CD14-positive monocyte (primary cell): ENCODE measurements at regions not wholly inside any gene's neighbourhood (a gene's known extent, or its start where the extent isn't known, plus 50 kb on each side); places are given as distances from the start of the nearest gene placed in this dataset.

Source experiments
- DNase-seq, 3 donors: peaks; one replicate each; pipeline ENCODE4 v3.0.0-alpha.2; 2011 to 2022
- H2AFZ ChIP-seq: 2 replicates; pipeline ENCODE4 v1.6.0; 2012; ENCODE audit warnings: mild to moderate bottlenecking, low read depth, low read length, inconsistent platforms; ENCODE audit not compliant: insufficient read depth, poor library complexity, severe bottlenecking
- H3K27ac ChIP-seq, 2 donors: 1 replicate in 1 of 2; 2 replicates in 1 of 2; pipeline ENCODE4 v1.5.1; 2012 to 2013; ENCODE audit warnings: low read length in 2 of 2, control low read depth in 1 of 2, inconsistent platforms in 1 of 2, low read depth in 1 of 2, mild to moderate bottlenecking in 1 of 2
- H3K27me3 ChIP-seq, 2 donors: one replicate each; pipeline versions ENCODE4 v1.6.0 to v1.6.1; 2011 to 2013; ENCODE audit warnings: low read length in 2 of 2; ENCODE audit not compliant: control insufficient read depth in 2 of 2, insufficient read depth in 2 of 2
- H3K36me3 ChIP-seq, 2 donors: replicated peaks in 1 of 2; 1 replicate in 1 of 2; 2 replicates in 1 of 2; pipeline versions ENCODE4 v1.5.1 to v1.6.1; 2012 to 2013; ENCODE audit warnings: low read length in 2 of 2, control low read depth in 1 of 2, inconsistent platforms in 1 of 2, mild to moderate bottlenecking in 1 of 2; ENCODE audit not compliant: insufficient read depth in 2 of 2, control insufficient read depth in 1 of 2
- H3K4me1 ChIP-seq, 2 donors: 1 replicate in 1 of 2; 2 replicates in 1 of 2; pipeline versions ENCODE4 v1.5.1 to v1.6.1; 2012 to 2013; ENCODE audit warnings: low read length in 2 of 2, control low read depth in 1 of 2, inconsistent platforms in 1 of 2, mild to moderate bottlenecking in 1 of 2, moderate library complexity in 1 of 2; ENCODE audit not compliant: insufficient read depth in 2 of 2, control insufficient read depth in 1 of 2
- H3K4me2 ChIP-seq: replicated peaks from 2 replicates; pipeline ENCODE3; 2012; ENCODE audit warnings: low read length, moderate library complexity, mild to moderate bottlenecking; ENCODE audit not compliant: poor library complexity, severe bottlenecking; ENCODE audit errors: extremely low read depth
- H3K4me3 ChIP-seq, 3 experiments: fragments of 200-600 bp in 1 of 3; sonication (generic) in 1 of 3; replicated peaks in 1 of 3; 1 replicate in 2 of 3; 2 replicates in 1 of 3; pipeline ENCODE4 v1.5.1; 2011 to 2013; ENCODE audit warnings: low read length in 3 of 3, mild to moderate bottlenecking in 3 of 3, control low read depth in 2 of 3, low read depth in 2 of 3, inconsistent platforms in 1 of 3, moderate library complexity in 1 of 3
- H3K79me2 ChIP-seq: 2 replicates; pipeline ENCODE4 v1.6.0; 2012; ENCODE audit warnings: mild to moderate bottlenecking, control low read depth, inconsistent platforms, low read length, moderate library complexity; ENCODE audit not compliant: insufficient read depth
- H3K9ac ChIP-seq: 2 replicates; pipeline ENCODE4 v1.6.0; 2017; ENCODE audit warnings: low read length, mild to moderate bottlenecking; ENCODE audit not compliant: insufficient read depth, poor library complexity, severe bottlenecking
- H3K9me3 ChIP-seq, 2 donors: replicated peaks in 1 of 2; 1 replicate in 1 of 2; 2 replicates in 1 of 2; pipeline versions ENCODE4 v1.5.1 to v1.6.1; 2012 to 2013; ENCODE audit warnings: low read length in 2 of 2, control low read depth in 1 of 2; ENCODE audit not compliant: control insufficient read depth in 1 of 2, insufficient read depth in 1 of 2
- H4K20me1 ChIP-seq: 2 replicates; pipeline ENCODE4 v1.6.0; 2012; ENCODE audit warnings: mild to moderate bottlenecking, low read length, control low read depth, moderate library complexity; ENCODE audit not compliant: insufficient read depth
- H3K27ac Mint-ChIP-seq, 7 donors: one replicate each; pipeline ENCODE4 v1.8.0; 2020; ENCODE audit warnings: mild to moderate bottlenecking in 7 of 7, mixed read lengths in 7 of 7, moderate library complexity in 6 of 7, inconsistent platforms in 2 of 7
- H3K27me3 Mint-ChIP-seq, 3 donors: one replicate each; pipeline ENCODE4 v1.8.0; 2021 to 2022; ENCODE audit warnings: low read depth in 3 of 3, mild to moderate bottlenecking in 3 of 3, mixed read lengths in 3 of 3, moderate library complexity in 3 of 3, inconsistent platforms in 1 of 3
- H3K36me3 Mint-ChIP-seq, 2 donors: one replicate each; pipeline ENCODE4 v1.8.0; 2020; ENCODE audit warnings: mixed read lengths in 2 of 2, inconsistent platforms in 1 of 2, mild to moderate bottlenecking in 1 of 2
- H3K4me1 Mint-ChIP-seq: one replicate; pipeline ENCODE4 v1.8.0; 2020; ENCODE audit warnings: mild to moderate bottlenecking, mixed read lengths
- H3K4me3 Mint-ChIP-seq, 2 donors: one replicate each; pipeline ENCODE4 v1.8.0; 2020; ENCODE audit warnings: mild to moderate bottlenecking in 2 of 2, mixed read lengths in 2 of 2, moderate library complexity in 1 of 2
- H3K9me3 Mint-ChIP-seq, 7 donors: one replicate each; pipeline ENCODE4 v1.8.0; 2020 to 2022; ENCODE audit warnings: mixed read lengths in 7 of 7, mild to moderate bottlenecking in 6 of 7, moderate library complexity in 6 of 7, inconsistent platforms in 2 of 7
- WGBS: methylation state at CpG from one replicate; pipeline ENCODE4 v1.1.5; 2013; ENCODE audit warnings: missing lambda C conversion rate; ENCODE audit not compliant: insufficient coverage; 5-methylcytosine and 5-hydroxymethylcytosine counted together
- intact Hi-C, 2 donors: fragments of 100-400 bp; cut with micrococcal nuclease; formaldehyde crosslinking; loops; one replicate each; pipeline versions ENCODE4 v1.15.0 to v1.15.1; 2023
- TF ChIP-seq, protein P1 (sequence below): fragments of 200-600 bp; IDR thresholded peaks from one replicate; pipeline ENCODE4 v1.8.0; 2022; ENCODE audit warnings: antibody characterized with exemption, mild to moderate bottlenecking

DNA sequence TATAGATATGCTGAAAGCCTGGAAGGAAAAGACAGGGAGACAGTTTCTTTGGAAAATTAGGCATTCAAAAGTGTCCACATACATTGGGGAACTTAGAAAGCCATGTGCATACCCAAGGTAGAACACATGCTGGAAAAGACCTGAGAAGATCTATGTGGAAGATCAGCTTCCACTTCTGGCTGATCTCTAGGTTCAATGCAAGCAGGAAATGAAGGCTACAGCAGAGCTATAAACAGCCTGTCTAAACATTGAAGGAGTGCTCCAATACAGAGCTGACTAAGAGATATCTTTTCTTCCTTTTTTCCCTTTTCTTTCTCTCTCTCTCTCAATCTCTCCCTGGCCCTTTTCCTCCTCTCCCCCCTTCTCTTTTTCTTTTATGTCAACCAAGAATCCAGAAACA is 73.6 kb upstream of the TCF12 start:
- H3K4me3 Mint-ChIP-seq: no peak overlapping the region
- no peaks in the 10 kb centered on the region for H3K9me3 ChIP-seq
- no peak overlapping the region for H3K27ac ChIP-seq
- H3K27me3 ChIP-seq: no peaks in the 10 kb centered on the region
- no peak overlapping the region for H3K4me3 ChIP-seq
- H3K4me2 ChIP-seq: no peak overlapping the region
- H3K4me1 ChIP-seq: no peaks in the 10 kb centered on the region
- intact Hi-C loops: no loop called here
- H3K9ac ChIP-seq: no peak overlapping the region
- H3K36me3 Mint-ChIP-seq: peaks cover 0 to 3% of the 10 kb centered on the region in 2 donors
- H3K27ac Mint-ChIP-seq: no peak overlapping the region
- peaks cover 0 to 4% (median 0%) of the 10 kb centered on the region in 3 donors for H3K27me3 Mint-ChIP-seq
- H3K36me3 ChIP-seq: no peaks in the 10 kb centered on the region
- DNase-seq: no peak
- H3K9me3 Mint-ChIP-seq: peaks cover 0 to 6% (median 2%) of the 10 kb centered on the region in 7 donors
- H2AFZ ChIP-seq: no peak overlapping the region
- no peaks in the 10 kb centered on the region for H3K4me1 Mint-ChIP-seq
- TF ChIP-seq, protein P1, sequence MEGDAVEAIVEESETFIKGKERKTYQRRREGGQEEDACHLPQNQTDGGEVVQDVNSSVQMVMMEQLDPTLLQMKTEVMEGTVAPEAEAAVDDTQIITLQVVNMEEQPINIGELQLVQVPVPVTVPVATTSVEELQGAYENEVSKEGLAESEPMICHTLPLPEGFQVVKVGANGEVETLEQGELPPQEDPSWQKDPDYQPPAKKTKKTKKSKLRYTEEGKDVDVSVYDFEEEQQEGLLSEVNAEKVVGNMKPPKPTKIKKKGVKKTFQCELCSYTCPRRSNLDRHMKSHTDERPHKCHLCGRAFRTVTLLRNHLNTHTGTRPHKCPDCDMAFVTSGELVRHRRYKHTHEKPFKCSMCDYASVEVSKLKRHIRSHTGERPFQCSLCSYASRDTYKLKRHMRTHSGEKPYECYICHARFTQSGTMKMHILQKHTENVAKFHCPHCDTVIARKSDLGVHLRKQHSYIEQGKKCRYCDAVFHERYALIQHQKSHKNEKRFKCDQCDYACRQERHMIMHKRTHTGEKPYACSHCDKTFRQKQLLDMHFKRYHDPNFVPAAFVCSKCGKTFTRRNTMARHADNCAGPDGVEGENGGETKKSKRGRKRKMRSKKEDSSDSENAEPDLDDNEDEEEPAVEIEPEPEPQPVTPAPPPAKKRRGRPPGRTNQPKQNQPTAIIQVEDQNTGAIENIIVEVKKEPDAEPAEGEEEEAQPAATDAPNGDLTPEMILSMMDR: no peak
- no peaks in the 10 kb centered on the region for H3K79me2 ChIP-seq
- no peaks in the 10 kb centered on the region for H4K20me1 ChIP-seq

DNA sequence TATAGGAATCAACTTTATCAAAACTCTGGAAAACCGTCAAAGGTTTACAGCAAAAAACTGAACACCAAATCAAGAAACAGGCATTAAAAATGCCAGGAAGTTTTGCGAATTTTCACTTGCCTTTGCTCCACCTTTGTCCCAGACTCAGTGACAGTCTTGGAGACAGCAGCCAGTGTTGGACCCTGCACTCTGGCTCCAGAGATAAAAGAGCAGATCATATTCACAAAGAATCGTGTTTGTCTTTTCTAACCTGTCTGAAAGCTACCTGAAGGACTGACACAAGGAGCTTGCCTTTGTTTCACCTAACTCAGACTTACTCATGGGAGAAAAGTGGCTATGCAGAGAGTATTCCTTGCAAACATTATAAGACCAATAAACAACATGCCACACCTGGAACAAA is 74.0 kb upstream of the TCF12 start:
- 100% methylated on average over 2 of the region's 3 CpGs for WGBS
- H4K20me1 ChIP-seq: no peaks in the 10 kb centered on the region
- H3K4me3 ChIP-seq: no peak overlapping the region
- no peaks in the 10 kb centered on the region for H3K4me1 Mint-ChIP-seq
- no peak overlapping the region for H3K27ac Mint-ChIP-seq
- TF ChIP-seq, protein P1: no peak
- H3K4me2 ChIP-seq: no peak overlapping the region
- H3K27me3 Mint-ChIP-seq: peaks cover 0 to 2% (median 0%) of the 10 kb centered on the region in 3 donors
- H3K9me3 ChIP-seq: no peaks in the 10 kb centered on the region
- H3K27me3 ChIP-seq: no peaks in the 10 kb centered on the region
- no peaks in the 10 kb centered on the region for H3K79me2 ChIP-seq
- no peak overlapping the region for H3K9ac ChIP-seq
- H2AFZ ChIP-seq: no peak overlapping the region
- intact Hi-C loops: no loop called here
- no peak for DNase-seq
- H3K27ac ChIP-seq: no peak overlapping the region
- no peaks in the 10 kb centered on the region for H3K36me3 ChIP-seq
- H3K4me3 Mint-ChIP-seq: no peak overlapping the region
- peaks cover 0 to 6% (median 2%) of the 10 kb centered on the region in 7 donors for H3K9me3 Mint-ChIP-seq
- no peaks in the 10 kb centered on the region for H3K4me1 ChIP-seq
- H3K36me3 Mint-ChIP-seq: peaks cover 0 to 3% of the 10 kb centered on the region in 2 donors
